Umbilical cord (tissue), 1 donor: ENCODE measurements at regions not wholly inside any gene's neighbourhood (a gene's known extent, or its start where the extent isn't known, plus 50 kb on each side); places are given as distances from the start of the nearest gene placed in this dataset.
"Not testable (repeated sequence)": the region's sequence is repeated elsewhere in the genome, so short reads cannot be mapped to it uniquely, and the experiment has no call there.

ENCODE experiments used
- DNase-seq: peaks from one replicate; pipeline ENCODE4 v3.0.0-alpha.2; 2015; ENCODE audit warnings: low spot score

DNA sequence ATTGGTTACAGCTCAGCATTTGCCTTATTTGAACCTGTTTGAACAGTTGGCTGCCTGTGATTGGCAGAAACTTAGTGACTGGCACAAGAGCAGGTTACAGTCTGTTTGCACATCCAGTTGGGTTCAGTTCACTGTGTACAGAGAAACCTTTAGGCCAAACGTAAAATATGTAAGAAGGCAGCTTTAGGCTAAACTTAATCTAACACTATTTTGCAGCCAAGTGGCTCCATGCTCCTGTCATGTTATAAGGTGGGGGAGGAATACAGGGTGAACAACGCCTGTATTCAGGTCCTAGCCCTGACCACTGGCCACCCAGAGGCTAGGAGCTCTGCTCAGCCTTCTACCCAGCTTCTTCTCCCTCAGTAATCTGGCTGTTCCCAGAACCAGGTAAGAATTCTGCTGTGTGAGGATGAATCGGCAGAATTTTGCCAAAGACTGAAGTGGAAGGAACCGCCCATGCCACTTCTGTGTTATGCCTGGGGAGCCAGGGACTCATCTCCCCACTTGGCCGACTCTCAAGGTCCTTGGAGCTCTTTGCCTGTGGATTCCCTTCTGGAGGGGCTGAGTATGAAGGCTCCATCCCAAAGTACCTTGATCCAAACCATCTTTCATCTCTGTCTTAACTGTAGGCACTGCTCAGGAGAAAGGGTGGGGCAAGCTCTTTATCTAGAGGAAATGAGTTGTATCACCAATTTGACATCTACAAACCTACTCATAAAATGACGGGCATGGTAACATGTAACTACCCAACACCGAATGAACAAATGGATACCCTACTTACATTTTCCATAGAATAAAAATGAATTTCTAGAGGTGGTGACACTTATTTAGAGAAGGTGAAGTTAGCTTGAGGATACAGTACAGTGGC, 164.4 kb upstream of the NAMPT start:
- no peak for DNase-seq

DNA sequence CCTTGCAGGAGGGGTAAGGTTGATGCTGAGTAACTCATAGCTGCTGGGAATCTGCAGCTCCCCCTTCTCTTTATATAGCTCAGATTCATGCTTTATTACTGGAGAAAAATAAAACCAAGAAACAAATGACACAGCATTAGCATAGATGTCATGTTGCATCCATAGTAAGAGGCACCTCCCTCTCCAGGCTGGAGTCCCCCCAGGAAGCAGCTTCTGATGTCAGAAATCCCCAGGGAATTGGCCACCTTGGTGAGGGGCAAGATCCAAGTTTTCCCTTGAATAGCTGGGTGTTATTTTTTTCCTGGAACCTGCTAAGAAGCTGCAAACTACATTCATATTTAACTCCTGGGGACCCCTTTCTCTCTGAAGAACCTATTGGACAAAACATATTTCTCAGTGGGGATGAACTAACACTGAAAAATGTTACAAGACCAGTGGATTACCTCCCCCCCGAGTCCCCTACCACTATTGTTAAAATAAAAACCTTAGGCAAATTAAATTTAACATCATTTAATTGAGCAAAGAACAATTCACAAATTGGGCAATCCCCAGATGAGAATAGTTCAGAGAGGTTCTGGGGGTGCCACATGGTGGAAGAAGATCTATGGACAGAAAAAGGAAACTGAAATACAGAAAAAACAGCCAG, 163.7 kb upstream of the NAMPT start:
- DNase-seq, result no peak

DNA sequence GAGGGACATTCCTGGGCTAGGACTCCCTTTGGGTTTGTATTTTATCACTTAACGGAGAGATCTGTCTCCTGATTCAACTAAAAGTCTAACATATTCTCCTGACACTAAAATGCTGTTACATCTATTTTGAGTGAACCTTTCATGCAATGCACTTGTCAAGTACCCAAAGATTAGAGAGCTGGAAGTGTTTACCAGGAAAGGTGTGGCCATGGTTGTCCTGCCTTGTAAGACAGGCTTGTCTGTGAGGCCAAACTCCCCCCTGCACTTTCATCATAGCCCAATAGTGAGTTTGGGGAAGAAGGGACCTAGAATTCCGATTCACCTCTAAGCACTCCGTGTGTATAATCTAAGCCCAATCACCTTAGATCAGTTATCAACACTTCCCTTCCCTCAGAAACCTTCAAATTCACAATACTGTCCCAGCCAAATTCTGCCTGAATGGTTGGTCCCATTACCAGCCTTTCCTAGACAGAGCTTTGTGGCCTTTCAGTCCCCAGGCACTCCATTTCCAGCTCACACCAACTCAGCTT, 162.6 kb upstream of the NAMPT start:
- no peak for DNase-seq

DNA sequence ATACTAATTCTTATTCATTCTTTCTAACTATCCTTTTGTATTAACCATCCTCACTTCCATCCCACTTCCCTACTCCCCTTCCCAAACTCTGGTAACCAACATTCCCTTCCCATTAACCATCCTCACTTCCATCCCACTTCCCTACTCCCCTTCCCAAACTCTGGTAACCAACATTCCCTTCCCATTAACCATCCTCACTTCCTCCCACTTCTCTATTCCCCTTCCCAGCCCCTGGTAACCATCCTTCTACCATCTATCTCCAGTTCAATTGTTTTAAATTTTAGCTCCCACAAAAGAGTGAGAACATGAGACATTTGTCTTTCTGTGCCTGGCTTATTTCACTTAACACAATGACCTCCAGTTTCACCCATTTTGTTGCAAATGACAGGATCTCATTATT, 160.6 kb upstream of the NAMPT start:
- DNase-seq, result not testable (repeated sequence)

DNA sequence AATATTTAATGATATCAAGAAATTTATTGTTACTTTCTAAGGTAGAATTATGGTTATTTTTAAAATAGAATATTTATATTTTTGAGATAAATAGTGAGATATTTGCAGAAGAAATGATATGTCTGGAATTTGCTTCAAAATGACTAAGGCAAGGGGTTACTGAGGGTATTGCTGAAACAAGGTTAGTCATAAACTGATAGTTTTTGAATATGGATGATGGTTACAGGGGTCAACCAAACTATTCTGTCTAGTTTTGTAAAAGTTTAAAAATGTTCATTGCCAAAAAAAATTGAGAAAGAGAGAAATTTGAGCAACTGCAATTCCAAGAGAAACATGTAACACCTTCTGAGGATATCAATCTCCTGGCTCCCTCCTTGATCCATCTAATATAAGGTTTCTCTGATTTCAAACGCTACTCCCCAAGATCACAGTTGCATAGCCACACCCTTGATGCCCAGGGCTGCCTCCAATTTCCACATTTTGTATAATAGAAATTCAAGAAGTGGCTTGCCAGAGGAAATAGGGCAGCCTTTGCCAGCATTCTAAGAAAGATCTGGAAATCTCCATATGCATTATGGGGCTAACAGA, 159.4 kb upstream of the NAMPT start:
- DNase-seq, result no peak

DNA sequence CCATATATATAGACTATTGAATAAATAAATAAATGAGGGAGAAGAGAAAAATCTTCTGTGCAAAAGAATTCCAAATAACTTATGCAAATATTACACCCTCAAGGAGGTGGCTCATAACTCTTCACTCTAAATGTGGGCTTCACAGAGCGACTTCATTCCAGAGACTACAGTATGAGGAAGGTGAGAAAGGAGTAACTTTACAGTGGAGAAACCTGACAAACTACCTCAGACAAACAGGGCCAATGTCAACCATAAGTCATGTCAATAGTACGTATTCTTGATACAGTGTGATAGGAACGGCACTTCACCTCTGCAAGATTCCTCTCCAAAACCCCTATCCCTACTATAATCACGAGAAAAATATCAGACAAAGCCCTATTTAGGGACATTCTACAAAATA, 158.4 kb upstream of the NAMPT start:
- no peak for DNase-seq

DNA sequence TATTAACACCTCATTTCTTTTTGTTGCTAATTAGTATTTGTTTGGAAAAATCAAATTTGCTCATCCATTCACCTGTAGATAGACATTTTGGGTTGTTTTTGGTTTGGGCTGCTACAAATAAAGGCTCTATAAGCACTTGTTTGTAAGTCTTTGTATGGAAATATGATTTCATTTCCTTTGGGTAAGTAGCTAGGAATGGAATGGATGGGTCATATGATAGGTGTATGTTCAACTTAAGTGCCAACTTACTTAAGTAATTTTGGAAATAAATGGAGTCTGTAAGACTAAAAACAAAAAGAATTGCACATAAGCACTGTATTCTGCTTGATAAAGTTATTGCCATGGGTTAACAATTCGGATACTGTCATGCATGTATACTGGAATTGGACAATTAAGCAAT, 157.7 kb upstream of the NAMPT start:
- no peak for DNase-seq

DNA sequence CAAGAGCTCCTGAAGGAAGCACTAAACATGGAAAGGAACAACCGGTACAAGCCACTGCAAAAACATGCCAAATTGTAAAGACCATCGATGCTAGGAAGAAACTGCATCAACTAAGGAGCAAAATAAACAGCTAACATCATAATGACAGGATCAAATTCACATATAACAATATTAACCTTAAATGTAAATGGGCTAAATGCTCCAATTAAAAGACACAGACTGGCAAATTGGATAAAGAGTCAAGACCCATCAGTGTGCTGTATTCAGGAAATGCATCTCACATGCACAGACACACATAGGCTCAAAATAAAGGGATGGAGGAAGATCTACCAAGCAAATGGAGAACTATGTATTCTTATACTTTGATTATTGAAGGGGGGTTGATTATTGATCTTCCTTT, 156.6 kb upstream of the NAMPT start:
- not testable (repeated sequence) for DNase-seq

DNA sequence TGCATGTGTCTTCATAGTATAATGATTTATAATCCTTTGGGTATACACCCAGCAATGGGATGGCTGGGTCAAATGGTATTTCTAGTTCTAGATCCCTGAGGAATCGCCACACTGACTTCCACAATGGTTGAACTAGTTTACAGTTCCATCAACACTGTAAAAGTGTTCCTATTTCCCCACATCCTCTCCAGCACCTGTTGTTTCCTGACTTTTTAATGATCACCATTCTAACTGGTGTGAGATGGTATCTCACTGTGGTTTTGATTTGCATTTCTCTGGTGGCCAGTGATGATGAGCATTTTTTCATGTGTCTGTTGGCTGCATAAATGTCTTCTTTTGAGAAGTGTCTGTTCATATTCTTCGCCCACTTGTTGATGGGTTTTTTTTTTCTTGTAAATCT, 152.2 kb upstream of the NAMPT start:
- not testable (repeated sequence) for DNase-seq

DNA sequence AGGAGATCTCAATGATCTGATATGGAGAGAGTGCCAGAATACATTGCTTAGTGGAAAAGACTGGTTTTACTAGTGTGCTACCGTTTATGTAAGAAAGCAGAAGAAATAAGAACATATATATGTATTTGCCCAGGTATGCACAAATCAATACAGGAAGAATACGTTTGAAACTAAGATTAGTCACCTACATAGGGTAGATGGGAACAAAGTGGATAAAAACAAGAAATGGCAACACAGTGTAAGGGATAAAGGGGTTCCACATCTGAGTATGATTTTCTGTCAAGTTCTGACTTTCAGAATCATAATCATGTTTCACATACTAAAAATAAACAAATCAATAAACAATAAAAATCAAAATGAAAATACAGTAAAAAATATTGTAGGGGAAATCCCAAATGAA, 148.6 kb upstream of the NAMPT start:
- DNase-seq, result no peak

DNA sequence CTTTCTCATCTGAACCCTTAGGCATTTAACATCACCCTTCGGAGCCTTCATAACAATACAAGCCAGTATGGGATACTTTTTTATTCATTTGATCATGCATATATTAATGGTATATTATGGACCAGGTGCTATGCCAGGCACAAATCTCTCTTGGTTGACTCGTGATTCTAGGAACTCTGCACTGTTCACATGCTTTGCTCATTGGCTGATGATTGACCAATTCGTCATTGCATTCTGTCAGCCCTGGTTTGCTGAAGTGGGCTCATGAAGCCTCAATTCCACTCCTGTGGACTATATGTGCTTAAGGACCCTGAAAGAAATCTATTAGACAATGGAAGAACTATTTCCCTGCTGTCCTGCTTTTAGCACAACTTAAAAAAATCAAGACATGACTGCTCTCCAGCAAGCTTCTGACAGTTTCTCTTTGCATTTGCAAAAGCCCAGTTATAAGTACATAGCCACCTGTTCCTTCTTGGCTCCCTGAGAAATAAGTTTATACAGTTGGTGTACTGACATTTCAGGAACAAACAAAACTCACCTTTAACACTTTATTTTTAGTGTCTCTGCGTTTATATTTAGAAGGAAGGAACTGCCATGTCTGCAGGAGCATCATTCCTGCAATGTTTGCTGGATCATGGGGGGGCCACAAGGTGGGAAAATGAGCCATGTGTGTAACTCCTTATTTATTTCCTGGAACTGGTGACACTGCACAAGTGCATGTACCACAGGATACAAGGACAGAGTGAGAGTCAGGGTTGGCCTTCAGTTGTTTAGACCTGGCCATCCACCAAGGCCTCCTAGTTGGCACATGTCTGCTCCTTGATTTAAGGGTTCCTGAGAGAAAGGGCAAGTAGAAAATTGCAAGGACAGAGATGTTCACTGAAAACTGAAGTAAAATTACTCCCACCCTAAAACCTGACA, 146.0 kb upstream of the NAMPT start:
- no peak for DNase-seq

DNA sequence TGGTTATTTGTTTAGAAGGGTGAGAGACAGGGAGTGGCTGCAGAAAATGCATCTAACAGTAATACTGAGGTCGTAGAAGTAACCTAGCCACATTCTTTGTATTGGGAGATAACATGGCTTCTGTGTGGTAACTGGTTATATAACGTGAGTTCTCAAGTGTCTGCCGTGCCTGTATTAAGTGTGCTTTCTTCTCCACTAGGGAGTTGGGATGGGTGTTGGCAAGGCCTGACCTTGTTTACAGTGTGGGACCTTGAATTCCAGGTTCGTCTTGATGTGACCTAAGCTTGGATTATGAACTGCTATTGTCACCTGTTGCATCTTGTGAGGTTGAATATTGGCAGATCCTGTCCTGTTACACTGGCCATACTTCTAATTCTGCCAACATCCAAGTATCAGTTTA, 145.3 kb upstream of the NAMPT start:
- DNase-seq, result no peak

DNA sequence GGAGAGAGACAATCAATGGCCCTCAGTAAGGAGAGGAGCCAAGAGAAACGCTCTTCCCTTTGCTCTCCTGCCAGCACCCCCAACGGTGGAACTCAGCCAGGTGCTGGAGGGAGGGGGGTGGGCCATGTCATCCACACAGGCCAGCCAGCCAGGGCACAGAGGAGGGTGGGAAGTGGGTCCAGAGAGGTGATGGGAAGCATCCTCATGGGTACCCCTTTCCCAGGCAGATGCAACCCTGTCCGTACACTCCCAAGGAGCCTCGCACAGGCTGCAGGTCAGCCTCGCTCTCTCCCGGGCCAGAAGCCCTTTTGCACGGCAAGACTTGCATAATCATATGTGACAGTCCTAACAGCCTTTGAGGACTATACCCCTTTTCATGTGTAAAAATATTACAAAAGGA, 142.0 kb upstream of the NAMPT start:
- no peak for DNase-seq

DNA sequence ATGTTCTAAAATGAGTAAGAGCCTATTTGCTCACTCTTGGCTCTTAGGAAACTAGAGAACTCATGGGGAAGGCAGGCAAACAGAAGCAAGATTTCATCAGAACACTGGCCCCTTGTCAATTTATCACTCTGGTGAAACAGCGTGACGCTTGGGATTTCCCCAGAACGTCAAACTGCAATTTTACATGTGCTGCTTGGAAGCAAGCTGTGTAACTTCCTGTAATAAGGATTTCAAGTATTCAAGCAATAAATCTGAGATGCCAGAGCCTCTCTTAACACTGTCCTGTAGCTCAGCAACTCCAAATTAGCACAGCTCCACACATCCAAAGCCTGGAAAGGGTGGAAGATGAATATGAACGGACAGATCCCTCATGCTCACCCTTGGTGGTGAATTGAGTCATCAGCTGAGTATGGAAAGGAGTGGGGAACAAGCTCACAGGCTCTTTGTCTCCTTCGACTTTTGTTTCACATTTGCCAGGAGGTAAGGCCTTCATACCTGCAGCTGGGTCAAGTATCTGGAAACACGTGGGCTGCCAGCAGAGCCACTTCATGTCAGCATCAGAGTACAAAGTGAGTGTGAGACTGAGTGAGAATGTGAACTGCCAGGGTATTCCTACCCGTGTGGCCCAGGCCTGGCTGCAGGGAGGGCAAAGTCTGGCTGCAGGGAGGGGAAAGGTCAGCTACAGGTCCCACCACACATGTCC, 140.4 kb upstream of the NAMPT start:
- peak; percentile 70 for DNase-seq

DNA sequence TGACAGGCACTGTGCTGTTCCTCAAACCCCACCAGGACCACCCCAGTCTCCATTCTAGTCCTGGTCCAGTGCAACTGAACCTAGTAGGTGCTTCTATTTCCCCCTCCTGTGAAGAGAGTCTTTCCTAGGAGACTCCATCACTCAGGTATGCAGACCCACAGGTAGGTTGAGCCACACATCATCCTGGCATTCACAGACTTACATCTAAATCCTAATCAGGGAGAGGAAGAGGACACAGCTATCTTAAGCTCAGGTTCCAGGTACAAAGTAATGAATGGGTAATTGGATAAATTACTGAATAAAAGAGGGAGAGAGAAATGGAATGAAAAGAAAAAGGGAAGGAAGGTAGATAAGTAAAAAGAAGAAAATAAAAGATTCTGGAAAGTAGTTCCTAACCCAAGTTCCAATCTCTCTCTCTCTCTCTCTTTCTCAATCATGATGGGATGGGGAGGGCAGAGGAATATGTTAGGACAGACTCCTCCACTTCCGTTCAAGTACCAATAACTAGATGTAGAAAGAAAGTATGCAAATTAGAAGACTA, 139.8 kb upstream of the NAMPT start:
- no peak for DNase-seq

DNA sequence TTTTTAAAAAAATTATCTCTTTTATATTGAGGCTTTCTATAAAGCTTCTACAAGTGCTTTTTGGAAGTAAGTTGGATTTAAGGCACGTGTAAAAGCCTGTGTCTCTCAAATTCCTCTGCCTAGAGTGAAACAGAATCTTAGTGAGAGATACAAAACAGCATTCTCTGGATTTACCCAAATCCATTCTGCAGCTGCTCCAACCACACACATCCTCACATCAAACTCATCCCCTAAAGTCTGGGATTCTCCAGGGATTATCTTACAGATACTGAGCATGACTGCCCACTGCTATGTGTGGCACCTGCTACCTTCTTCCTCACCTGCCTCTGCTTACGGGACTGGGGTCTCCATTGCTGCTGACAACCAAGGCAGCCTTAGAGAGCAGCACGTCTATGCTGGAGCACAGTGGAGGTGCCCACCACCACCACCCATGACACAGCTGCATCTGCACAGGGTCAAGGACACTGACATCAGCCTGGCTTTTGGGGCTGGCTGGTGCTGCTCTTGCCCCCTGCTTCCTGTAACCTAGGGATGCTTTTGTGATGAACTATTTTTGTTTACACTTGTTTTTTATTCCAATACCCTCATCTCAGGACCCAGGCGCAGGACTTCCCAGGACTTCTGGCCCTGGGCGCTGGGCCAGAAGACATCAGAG, 139.2 kb upstream of the NAMPT start:
- DNase-seq, result peak; percentile 52

DNA sequence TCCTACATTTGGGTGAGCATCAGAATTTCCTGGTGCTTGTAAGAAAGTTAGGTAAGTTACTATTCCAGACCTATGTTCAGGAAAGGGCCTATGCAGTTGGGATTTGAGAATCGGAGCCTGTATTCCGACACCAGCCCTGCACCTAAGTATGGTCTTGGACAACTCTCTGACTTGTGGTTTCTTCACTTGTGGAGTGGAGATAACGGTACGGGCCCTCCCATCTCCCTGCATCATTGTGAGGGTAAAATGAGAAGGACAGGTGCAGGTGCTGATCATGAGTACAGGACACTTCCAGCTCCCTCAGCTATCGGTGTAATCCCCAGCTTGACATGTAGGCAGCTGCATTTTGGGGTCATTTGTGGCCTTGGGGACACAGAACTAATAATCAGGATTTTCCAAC, 138.3 kb upstream of the NAMPT start:
- no peak for DNase-seq

DNA sequence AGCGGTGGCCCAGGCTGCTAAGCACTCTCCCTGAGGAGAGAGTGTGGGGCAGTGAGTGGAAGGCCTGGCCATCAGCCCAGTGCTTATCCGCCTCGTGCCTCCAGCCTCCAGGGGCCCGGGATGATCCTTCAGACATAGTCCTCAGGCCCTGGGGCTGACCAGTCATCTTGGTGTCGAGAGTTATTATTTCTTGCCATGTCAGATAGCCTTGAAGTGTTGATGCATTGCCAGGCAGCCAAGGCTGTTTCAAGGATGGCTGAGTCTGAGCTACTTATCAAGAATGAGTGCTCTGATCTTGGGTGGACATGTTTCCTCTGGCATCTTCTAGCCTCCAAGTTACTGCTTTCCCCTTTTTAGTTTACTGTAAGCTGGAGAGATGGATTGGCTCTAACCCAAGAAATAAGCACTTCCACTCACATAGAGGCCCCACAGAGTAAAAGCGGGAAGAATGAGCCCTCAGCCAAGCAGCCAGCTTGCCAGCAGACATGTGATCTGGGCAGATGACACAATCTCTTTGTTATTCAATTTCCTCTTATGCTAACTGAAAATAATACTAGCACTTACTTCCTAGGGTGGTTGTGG, 136.5 kb upstream of the NAMPT start:
- peak; percentile 89 for DNase-seq

DNA sequence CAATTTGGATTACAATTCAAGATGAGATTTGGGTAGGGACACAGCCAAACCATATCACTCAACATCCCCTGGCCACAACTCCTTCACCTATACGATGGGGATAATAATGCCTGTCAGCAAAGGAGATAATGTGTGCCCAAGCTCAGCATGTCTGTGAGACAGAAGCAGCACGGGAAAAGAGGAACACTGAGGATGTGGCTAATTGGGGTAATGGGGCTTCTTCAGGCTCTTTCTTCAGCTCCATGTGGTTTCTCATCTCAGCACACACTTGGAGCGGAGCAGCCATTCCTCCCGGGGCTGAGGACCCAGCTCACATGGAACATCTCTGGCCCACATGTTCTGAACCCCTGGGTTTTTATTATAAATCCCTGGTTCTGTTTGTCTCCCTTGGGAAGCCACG, 136.0 kb upstream of the NAMPT start:
- DNase-seq, result no peak

DNA sequence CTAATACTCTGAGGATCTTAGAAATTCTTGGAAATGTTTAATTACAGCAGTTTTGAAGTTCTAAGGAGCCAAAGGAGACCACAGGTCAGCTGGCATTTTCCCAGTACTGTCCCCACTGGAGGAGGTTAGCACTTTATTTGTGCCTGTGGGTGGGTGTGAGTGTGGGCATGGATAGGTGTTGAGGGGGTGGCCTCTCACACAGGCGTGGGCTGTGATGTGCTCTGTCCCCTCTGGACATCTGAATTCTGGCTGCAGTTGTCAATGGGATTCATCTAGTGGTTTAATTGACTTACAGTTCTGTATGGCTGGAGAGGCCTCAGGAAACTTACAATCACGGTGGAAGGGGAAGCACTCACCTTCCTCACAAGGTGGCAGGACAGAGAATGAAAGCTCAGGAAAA, 135.4 kb upstream of the NAMPT start:
- DNase-seq, result no peak
